ENCODE measurements at regions not wholly inside any gene's neighbourhood (a gene's known extent, or its start where the extent isn't known, plus 50 kb on each side); places are given as distances from the start of the nearest gene placed in this dataset.

DNA sequence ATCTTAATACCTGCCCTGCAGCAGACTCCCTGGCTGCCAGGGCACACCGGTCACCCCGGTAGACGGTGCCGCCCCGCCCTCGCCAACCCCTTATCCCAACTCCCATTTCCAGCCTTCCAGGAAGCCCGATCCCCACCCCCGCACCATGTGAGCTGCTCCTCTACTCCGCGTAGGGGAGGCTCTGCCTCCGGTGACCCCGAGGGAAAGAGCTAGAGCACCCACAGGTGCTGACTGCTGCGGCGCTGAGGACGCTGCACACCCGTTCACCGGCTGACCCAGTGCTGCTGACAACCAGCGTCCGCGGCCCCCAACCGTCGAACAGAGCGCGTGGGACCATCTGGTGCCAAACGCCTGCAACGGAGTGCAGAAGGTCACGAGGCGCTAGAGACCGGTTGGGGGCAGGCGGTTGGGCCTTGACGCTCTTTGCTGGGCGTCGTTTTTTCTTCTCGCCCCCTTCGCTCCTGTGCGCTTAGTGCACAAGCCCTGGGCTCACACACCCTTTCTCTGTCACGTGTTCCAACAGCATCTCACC is 59.6 kb upstream of the ZNF599 start:
- no peaks in the 10 kb centered on the region for H3K9me3 ChIP-seq (ENCODE audit: control insufficient read depth, low read length)
- no peaks in the 10 kb centered on the region for H3K36me3 ChIP-seq (ENCODE audit: control insufficient read depth in 1 of 2, insufficient read depth in 2 of 2, low read length in 1 of 2)
- H3K4me1 ChIP-seq (ENCODE audit: control insufficient read depth in 1 of 2, insufficient read depth in 2 of 2, low read length in 2 of 2): no peaks in the 10 kb centered on the region
- peak; percentile 36 for ATAC-seq (ENCODE audit: low FRiP score)
- 66 to 69% methylated on average over 37 of the region's 37 CpGs for WGBS, 2 donors
- no peak overlapping the region for H3K4me3 ChIP-seq (ENCODE audit: low read length in 2 of 2)
- no peak overlapping the region for H3K27ac ChIP-seq (ENCODE audit: low read depth in 1 of 2, low read length in 2 of 2)
- no peak for DNase-seq
- intact Hi-C loops (cut with DNase I): no loop called here
- no peaks in the 10 kb centered on the region for H3K27me3 ChIP-seq (ENCODE audit: control insufficient read depth in 1 of 2, insufficient read depth in 2 of 2, low read length in 1 of 2)

DNA sequence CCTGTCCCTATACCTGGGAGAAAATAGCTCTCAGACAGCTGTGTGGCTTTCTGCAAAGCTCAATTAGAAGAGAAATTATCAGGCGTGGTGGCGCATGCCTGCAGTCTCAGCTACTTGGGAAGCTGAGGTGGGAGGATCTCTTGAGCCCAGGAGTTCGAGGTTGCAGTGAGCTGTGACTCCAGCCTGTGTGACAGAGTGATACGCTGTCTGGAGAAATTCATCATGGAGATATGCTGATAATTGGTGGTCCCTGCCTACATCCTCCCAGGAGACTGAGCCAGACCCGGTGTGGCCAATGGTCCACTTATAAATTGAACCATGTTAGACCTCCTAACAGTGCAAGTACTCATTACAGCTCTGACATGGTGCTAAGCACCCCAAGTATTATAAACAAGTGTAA is 58.7 kb upstream of the ZNF599 start:
- Histone ChIP-seq H3K36me3 (ENCODE audit: control insufficient read depth in 1 of 2, insufficient read depth in 2 of 2, low read length in 1 of 2) (no peaks in the 10 kb centered on the region), H3K4me3 (ENCODE audit: low read length in 2 of 2) (no peak overlapping the region), H3K27ac (ENCODE audit: low read depth in 1 of 2, low read length in 2 of 2) (no peak overlapping the region), H3K9me3 (ENCODE audit: control insufficient read depth, low read length) (no peaks in the 10 kb centered on the region), H3K4me1 (ENCODE audit: control insufficient read depth in 1 of 2, insufficient read depth in 2 of 2, low read length in 2 of 2) (no peaks in the 10 kb centered on the region), H3K27me3 (ENCODE audit: control insufficient read depth in 1 of 2, insufficient read depth in 2 of 2, low read length in 1 of 2) (no peaks in the 10 kb centered on the region)
- intact Hi-C loops (cut with DNase I): no loop called here
- DNase-seq (no peak), ATAC-seq (ENCODE audit: low FRiP score) (no peak)
- 72 to 77% methylated on average over 5 of the region's 5 CpGs for WGBS, 2 donors

DNA sequence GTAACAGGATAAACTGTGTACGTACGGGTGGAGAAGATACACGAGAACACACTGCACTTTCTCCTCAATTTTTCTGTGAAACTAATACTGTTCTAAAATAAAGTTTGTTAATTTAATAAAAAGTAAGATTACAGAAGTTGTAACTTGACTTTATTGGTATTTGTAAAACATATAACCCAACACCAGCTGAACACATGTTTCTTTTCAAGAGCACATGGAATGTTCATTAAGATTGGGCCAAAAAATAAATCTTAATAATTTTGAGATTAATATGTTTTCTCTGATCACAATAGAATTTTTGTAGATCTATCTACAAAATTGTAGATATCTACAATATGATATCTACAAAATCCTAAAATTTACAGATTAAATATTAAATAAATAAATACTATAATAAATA is 55.1 kb upstream of the ZNF599 start:
- DNase-seq: no peak
- H3K36me3 ChIP-seq (ENCODE audit: control insufficient read depth in 1 of 2, insufficient read depth in 2 of 2, low read length in 1 of 2): no peaks in the 10 kb centered on the region
- no peaks in the 10 kb centered on the region for H3K27me3 ChIP-seq (ENCODE audit: control insufficient read depth in 1 of 2, insufficient read depth in 2 of 2, low read length in 1 of 2)
- WGBS, 2 donors: 79 to 82% methylated on average over 3 of the region's 3 CpGs
- no peak for ATAC-seq (ENCODE audit: low FRiP score)
- H3K9me3 ChIP-seq (ENCODE audit: control insufficient read depth, low read length): peaks cover 1% of the 10 kb centered on the region
- intact Hi-C loops (cut with DNase I): no loop called here
- no peak overlapping the region for H3K27ac ChIP-seq (ENCODE audit: low read depth in 1 of 2, low read length in 2 of 2)
- no peaks in the 10 kb centered on the region for H3K4me1 ChIP-seq (ENCODE audit: control insufficient read depth in 1 of 2, insufficient read depth in 2 of 2, low read length in 2 of 2)
- H3K4me3 ChIP-seq (ENCODE audit: low read length in 2 of 2): no peak overlapping the region

DNA sequence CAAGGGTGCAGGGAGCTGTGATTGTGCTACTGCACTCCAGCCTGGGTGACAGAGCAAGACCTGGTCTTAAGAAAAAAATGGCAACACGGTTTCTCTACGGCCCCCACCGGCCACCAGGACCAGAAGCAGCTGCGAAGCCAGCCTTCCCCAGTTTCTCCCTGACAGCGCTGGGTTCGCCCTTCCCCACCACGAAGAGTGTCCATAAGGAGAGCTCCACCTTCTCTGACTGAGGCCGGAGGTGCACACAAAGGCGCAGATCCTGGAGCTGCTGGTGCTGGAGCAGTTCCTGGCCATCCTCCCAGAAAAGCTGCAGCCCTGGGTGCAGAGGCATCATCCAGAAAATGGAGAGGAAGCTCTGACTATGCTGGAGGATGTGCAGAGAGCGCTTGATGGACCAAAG is 52.2 kb upstream of the ZNF599 start:
- H3K4me1 ChIP-seq (ENCODE audit: control insufficient read depth in 1 of 2, insufficient read depth in 2 of 2, low read length in 2 of 2): no peaks in the 10 kb centered on the region
- H3K4me3 ChIP-seq (ENCODE audit: low read length in 2 of 2): no peak overlapping the region
- intact Hi-C loops (cut with DNase I): no loop called here
- no peaks in the 10 kb centered on the region for H3K36me3 ChIP-seq (ENCODE audit: control insufficient read depth in 1 of 2, insufficient read depth in 2 of 2, low read length in 1 of 2)
- no peak for DNase-seq
- peaks cover 1% of the 10 kb centered on the region for H3K9me3 ChIP-seq (ENCODE audit: control insufficient read depth, low read length)
- WGBS, 2 donors: 75 to 76% methylated on average over 10 of the region's 10 CpGs
- no peak for ATAC-seq (ENCODE audit: low FRiP score)
- H3K27me3 ChIP-seq (ENCODE audit: control insufficient read depth in 1 of 2, insufficient read depth in 2 of 2, low read length in 1 of 2): no peaks in the 10 kb centered on the region
- no peak overlapping the region for H3K27ac ChIP-seq (ENCODE audit: low read depth in 1 of 2, low read length in 2 of 2)

DNA sequence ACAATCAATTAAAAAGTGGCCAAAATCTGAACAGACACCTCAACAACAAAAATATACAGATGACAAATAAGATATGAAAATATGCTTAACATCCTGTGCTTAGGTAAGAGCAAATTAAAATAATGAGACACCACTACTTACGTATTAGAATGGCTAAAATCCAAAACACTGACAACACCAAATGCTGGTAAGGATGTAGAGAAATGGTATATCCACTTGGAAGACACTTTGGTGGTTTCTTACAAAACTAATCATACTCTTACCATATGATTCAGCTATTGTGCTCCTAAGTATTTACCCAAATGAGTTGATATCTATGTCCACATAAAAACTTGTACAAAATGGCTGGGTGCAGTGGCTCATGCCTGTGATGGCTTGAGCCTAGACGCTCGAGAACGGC is 51.7 kb upstream of the ZNF599 start:
- intact Hi-C loops (cut with DNase I): no loop called here
- no peak overlapping the region for H3K4me3 ChIP-seq (ENCODE audit: low read length in 2 of 2)
- no peak overlapping the region for H3K27ac ChIP-seq (ENCODE audit: low read depth in 1 of 2, low read length in 2 of 2)
- no peaks in the 10 kb centered on the region for H3K27me3 ChIP-seq (ENCODE audit: control insufficient read depth in 1 of 2, insufficient read depth in 2 of 2, low read length in 1 of 2)
- H3K9me3 ChIP-seq (ENCODE audit: control insufficient read depth, low read length): peaks cover 1% of the 10 kb centered on the region
- ATAC-seq (ENCODE audit: low FRiP score) (no peak), DNase-seq (no peak)
- H3K36me3 ChIP-seq (ENCODE audit: control insufficient read depth in 1 of 2, insufficient read depth in 2 of 2, low read length in 1 of 2): no peaks in the 10 kb centered on the region
- H3K4me1 ChIP-seq (ENCODE audit: control insufficient read depth in 1 of 2, insufficient read depth in 2 of 2, low read length in 2 of 2): no peaks in the 10 kb centered on the region
- 78 to 86% methylated on average over 4 of the region's 4 CpGs for WGBS, 2 donors
